ACHN (cell line): ENCODE measurements at regions not wholly inside any gene's neighbourhood (a gene's known extent, or its start where the extent isn't known, plus 50 kb on each side); places are given as distances from the start of the nearest gene placed in this dataset.

ENCODE experiments used
- DNase-seq: peaks from one replicate; pipeline ENCODE4 v3.0.0-alpha.2; 2015
- in situ Hi-C: cut with HindIII; loops from 2 replicates; pipeline ENCODE4 v1.10.0; 2017; ENCODE audit warnings: low sequenced_read_pairs, low pct_ligation_motif_present, low pct_unique_long_range_greater_than_20kb

DNA sequence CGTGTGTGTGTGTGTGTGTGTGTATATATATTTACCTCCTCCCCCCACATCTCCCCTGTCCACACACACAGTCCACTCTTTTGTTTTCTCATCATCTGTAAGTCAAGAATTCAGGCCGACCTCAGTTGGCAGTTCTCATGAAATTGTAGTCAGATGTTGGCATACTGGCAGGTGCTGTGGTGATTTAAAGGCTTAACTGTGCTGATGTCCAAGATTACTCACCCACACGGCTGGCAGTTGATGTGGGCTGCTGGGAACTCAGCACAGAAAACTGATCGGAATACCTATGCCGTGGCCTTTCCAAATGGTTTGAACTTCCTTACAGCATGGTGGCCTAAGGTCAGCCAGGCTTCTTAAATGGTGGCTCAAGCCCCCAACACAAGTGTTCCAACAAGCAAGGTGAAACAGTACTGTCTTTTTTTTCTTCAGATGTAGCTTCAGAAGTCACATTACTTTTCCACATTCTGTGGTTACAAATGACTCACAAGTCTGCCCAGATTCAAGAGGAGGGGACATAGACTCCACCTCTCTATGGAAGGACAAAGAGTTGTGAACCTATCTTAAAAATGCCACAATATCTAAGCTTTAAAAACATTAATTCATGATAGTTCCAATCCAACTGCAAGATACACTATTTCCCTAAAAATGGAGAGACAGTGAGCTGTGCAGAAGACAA lies 198.5 kb upstream of the HS3ST4 start:
- in situ Hi-C loops: no loop called here
- DNase-seq: peak; percentile 87

DNA sequence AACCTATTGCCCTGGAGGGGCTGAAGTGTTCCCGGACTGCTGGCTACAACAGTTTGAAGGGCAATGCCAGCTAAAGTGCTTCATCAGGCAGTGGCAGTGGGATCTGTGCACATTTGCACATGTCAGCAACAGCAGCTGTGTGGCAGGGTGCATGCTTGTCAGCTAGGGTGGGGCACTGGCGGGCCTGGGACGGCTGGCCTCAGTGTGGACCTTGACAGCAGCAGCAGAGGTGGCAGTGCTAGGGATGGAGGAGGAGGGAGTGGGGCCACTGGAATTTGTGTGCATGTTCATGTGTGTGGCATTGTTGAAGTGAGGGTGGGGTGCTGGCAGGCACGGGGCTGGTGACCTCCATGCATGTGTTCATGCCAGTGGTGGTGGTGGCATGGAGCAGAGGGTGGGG lies 203.3 kb upstream of the HS3ST4 start:
- no peak for DNase-seq
- in situ Hi-C loops: no loop called here

DNA sequence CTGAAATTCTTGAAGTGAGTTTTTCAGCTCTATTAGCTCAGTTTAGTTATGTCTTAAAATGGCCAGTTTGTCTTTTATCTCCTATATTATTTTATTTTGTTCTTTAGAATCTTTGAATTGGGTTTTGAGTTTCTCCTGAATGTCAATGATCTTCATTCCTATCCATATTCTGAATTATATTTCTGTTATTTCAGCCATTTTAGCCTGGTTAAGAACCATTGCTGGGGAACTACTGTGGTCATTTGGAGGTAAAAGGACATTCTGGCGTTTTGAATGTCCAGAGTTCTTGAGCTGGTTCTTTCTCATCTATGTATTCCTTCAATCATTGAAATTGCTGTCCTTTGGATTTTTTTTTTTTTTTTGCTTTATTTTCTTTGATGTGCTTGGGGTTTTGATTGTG lies 203.9 kb upstream of the HS3ST4 start:
- in situ Hi-C loops: no loop called here
- no peak for DNase-seq

DNA sequence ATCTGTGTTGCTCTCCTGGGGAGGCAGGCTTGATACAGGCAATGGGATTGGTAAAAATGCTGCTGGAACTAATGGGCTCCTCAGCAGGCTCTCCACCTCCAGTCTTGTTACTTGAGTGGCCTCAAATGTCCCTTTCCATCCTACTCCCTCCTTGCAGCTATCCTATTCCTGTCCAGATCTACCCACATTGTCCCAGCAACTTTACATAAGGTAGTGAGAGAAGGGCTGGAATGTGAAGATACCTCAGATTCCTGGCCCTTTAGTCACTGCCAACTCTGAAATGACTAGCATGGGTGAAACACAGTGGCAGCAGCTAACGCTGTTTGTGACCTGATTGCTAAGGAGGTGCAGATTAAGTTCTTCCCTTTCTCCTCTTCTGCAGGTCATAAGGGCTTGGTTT lies 210.1 kb upstream of the HS3ST4 start:
- in situ Hi-C loops: no loop called here
- peak; percentile 90 for DNase-seq

DNA sequence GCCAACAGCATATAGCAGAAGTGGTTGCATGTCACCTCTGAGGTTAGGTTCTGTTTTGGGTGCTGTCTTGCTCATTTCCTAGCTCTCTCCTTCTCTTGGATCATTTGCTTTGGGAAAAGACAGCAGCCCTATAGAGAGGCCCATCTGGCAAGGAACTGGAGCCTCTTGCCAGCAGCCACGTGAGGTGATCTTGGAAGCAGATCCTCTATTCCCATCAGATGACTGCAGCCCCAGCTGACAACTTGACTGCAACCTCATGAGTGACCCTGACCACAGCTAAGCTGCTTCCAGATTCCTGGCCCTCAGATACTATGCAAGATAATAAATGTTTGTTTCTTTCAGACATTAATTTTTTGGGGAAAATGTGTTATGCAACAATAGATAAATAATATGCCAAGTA lies 213.3 kb upstream of the HS3ST4 start:
- in situ Hi-C loops: no loop called here
- DNase-seq: no peak

GRCh38 chr16:25464058-25464457 lies 206.4 kb upstream of the ZKSCAN2 start:
- DNase-seq: no peak
- in situ Hi-C loops: no loop called here

- in situ Hi-C loops: no loop called here
- DNase-seq: no peak
These were observed 192.2 kb upstream of the ZKSCAN2 start for GRCh38 chr16:25449802-25450201.

GRCh38 chr16:25443994-25444393 lies 186.3 kb upstream of the ZKSCAN2 start:
- in situ Hi-C loops: no loop called here
- no peak for DNase-seq

- DNase-seq: no peak
- in situ Hi-C loops: no loop called here
These were observed 176.4 kb upstream of the ZKSCAN2 start for GRCh38 chr16:25434064-25434463.

GRCh38 chr16:25433388-25433787 lies 175.7 kb upstream of the ZKSCAN2 start:
- no peak for DNase-seq
- in situ Hi-C loops: no loop called here

DNA sequence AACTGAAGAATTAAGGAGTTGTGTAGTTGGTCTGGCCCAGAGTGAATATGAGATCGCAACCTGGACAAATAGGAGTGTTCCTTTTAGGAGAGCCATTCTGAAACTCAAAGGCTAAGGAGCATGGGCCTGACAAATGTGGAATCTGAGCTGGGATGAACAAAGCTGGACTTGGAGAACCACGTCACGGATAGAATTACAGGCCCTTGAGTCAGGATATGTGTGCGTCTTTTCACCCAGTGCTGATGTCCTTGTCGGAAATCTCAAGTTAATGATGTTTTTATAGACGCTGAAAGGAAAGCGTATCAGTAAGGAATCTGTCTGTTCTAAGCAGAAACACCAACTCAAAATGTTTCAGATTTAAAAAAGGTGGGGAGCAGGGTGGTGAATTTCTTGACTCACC lies 173.8 kb upstream of the ZKSCAN2 start:
- no peak for DNase-seq
- in situ Hi-C loops: no loop called here

DNA sequence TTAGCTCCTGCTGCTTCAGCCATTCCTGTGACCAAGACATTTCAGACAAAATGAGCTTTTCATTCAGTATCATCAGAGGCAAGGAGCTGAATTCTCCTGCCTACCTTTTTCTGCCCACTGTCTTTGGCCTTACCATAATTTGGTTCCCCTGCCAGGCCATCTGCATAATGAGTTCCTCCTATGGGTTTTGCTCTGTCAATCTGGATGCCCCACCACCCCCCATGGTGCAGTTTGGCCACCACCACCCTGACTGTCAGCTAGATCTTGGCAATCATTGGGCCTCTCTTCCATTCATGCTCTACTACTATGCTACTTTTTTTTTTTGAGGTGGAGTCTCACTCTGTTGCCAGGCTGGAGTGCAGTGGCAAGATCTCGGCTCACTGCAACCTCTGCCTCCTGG lies 169.2 kb upstream of the ZKSCAN2 start:
- DNase-seq: no peak
- in situ Hi-C loops: no loop called here

DNA sequence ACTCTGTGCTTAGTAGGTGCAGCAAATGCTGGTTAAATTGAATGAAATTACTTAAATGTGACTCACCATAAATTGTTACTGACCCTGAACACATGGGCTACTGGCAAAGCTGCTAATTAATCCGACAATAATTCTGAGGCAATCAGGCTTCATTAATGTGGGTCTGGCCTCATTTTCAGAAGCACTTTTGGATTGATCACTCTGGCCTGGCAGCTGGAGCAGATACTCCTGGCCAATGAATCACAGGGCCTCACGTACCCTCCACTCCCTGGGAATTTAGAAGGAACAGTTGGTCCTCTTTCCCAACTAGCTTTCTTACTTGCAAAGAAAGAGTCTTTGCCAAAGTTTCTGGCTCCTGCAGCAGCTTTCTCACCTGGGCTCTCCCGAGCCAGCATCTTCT lies 162.0 kb upstream of the ZKSCAN2 start:
- no peak for DNase-seq
- in situ Hi-C loops: no loop called here

- DNase-seq: no peak
- in situ Hi-C loops: no loop called here
These were observed 161.5 kb upstream of the ZKSCAN2 start for GRCh38 chr16:25419153-25419552.

DNA sequence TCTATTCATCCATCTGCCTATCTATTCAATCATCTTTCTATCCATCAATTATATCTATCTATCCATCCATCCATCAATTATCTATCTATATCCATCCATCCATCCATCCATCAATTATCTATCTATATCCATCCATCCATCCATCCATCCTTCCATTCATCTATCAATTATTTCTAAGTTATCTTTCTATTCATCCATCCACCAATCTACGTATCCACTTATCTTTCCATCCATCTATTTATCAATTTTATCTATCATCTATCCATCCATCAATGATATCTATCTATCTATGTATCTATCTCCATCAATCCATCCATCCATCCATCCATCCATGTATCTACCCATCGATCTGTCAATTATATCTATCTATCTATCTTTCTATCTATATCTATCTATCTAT lies 158.4 kb upstream of the ZKSCAN2 start:
- in situ Hi-C loops: no loop called here

GRCh38 chr16:25413975-25414374 lies 156.3 kb upstream of the ZKSCAN2 start:
- in situ Hi-C loops: no loop called here
- no peak for DNase-seq

More for the DNA sequence above, 158.4 kb upstream of the ZKSCAN2 start:
- no peak for DNase-seq

- in situ Hi-C loops: no loop called here
- no peak for DNase-seq
These were observed 155.5 kb upstream of the ZKSCAN2 start for GRCh38 chr16:25413133-25413532.

DNA sequence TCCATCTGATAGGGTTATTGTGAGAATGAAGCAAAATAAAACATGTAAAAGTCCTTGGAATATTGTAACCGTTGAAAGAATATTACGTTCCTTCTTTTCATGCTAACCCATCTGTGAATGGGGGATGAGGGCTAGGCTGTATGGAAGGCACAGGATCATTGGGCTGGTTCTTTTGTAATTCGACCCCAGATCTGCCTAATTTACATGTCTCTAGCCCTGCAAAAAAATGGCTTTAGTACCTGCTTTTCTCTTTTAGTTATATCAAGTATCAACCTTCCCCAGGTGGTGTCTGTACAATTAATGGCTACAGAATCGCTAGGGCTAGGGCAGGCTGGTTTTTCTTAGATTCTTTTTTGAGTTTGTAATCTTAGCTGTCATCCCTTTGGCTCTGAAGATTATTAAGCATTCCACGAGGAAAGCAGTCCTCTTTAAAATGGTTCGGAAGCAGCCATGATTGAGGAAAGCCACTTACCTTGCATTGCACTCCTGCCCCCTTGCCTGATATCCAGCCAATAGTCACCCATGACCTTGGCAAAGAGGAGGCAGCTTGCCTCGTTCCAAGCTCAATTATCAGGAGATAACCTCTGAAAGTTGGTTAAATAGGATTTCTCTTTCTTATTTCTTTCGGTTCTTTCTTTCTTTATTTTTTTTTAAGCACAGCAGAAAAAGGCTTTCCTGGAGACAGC lies 153.9 kb upstream of the ZKSCAN2 start:
- in situ Hi-C loops: no loop called here
- no peak for DNase-seq

- no peak for DNase-seq
These were observed 146.2 kb upstream of the ZKSCAN2 start for GRCh38 chr16:25403852-25404251.

DNA sequence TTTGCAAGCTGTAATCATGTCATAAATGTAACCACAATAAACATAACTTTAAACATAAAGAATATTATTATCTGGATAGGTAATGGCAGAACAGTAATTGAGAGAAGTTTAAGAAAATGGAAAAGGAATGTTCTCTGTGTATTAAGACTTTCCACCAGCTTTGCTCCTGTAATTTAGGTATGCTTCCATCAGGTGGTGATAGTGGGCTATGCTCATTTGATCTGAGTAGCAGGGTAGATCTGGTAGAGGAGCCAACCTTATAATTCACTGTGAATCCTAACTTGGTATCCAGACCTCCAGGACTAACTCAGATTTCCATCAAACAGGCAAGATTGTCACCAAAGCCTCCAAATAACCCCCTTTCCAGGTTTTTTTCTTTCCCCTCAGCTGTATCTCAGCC lies 137.9 kb upstream of the ZKSCAN2 start:
- in situ Hi-C loops: no loop called here
- DNase-seq: peak; percentile 9

More at GRCh38 chr16:25403852-25404251, 146.2 kb upstream of the ZKSCAN2 start:
- in situ Hi-C loops: no loop called here
